DND-41 (cell line): ENCODE measurements at regions not wholly inside any gene's neighbourhood (a gene's known extent, or its start where the extent isn't known, plus 50 kb on each side); places are given as distances from the start of the nearest gene placed in this dataset.

Experiments
- ATAC-seq: fragments of 200-7000 bp; cut with Tn5 transposase; 3 replicates; pipeline ENCODE4 v1.9.1; 2021; ENCODE audit warnings: low read depth; ENCODE audit not compliant: insufficient read depth
- DNase-seq: peaks from one replicate; pipeline ENCODE4 v3.0.0-alpha.2; 2020
- H2AFZ ChIP-seq: 2 replicates; pipeline ENCODE4 v1.6.0; 2012; ENCODE audit warnings: low read depth, low read length
- H3K27ac ChIP-seq: 2 replicates; pipeline ENCODE4 v1.5.1; 2012; ENCODE audit warnings: low read length, inconsistent platforms
- H3K27me3 ChIP-seq: fragments of 200-600 bp; sonication (generic); 2 replicates; pipeline ENCODE4 v1.6.0; 2012; ENCODE audit warnings: low read length, mild to moderate bottlenecking, inconsistent platforms; ENCODE audit not compliant: insufficient read depth, poor library complexity
- H3K36me3 ChIP-seq: 2 replicates; pipeline ENCODE4 v1.5.1; 2012; ENCODE audit warnings: low read length, inconsistent platforms; ENCODE audit not compliant: insufficient read depth
- H3K4me1 ChIP-seq: 2 replicates; pipeline ENCODE4 v1.5.1; 2012; ENCODE audit warnings: mild to moderate bottlenecking, low read length; ENCODE audit not compliant: insufficient read depth
- H3K4me2 ChIP-seq: 2 replicates; pipeline ENCODE4 v1.6.0; 2012; ENCODE audit warnings: mild to moderate bottlenecking, moderate library complexity, low read length, inconsistent platforms; ENCODE audit not compliant: insufficient read depth
- H3K4me3 ChIP-seq, 2 experiments: fragments of 200-600 bp in 1 of 2; shearing (Covaris generic) in 1 of 2; 2 replicates each; pipeline ENCODE4 v1.5.1; 2012 to 2016; ENCODE audit warnings: inconsistent platforms in 2 of 2, low read length in 2 of 2, mild to moderate bottlenecking in 2 of 2, low read depth in 1 of 2, moderate library complexity in 1 of 2
- H3K79me2 ChIP-seq: 2 replicates; pipeline ENCODE4 v1.6.0; 2012; ENCODE audit warnings: low read length, inconsistent platforms; ENCODE audit not compliant: insufficient read depth
- H3K9ac ChIP-seq: 2 replicates; pipeline ENCODE4 v1.6.0; 2012; ENCODE audit warnings: low read depth, mild to moderate bottlenecking, inconsistent platforms, low read length, moderate library complexity
- H3K9me3 ChIP-seq: 2 replicates; pipeline ENCODE4 v1.5.1; 2012; ENCODE audit warnings: low read length, moderate library complexity, mild to moderate bottlenecking, inconsistent platforms; ENCODE audit not compliant: insufficient read depth, severe bottlenecking
- H4K20me1 ChIP-seq: 2 replicates; pipeline ENCODE4 v1.6.0; 2012; ENCODE audit warnings: low read length; ENCODE audit not compliant: insufficient read depth
- EZH2 ChIP-seq: IDR thresholded peaks from 3 replicates; pipeline ENCODE4 v1.6.1; 2012; ENCODE audit warnings: borderline replicate concordance, low read depth, mild to moderate bottlenecking, moderate library complexity, low read length, inconsistent platforms; ENCODE audit not compliant: severe bottlenecking
- TF ChIP-seq, protein P1 (sequence below): IDR thresholded peaks from 2 replicates; pipeline ENCODE4 v1.5.1; 2012; ENCODE audit warnings: borderline replicate concordance, low read length, moderate library complexity, mild to moderate bottlenecking; ENCODE audit not compliant: poor library complexity, severe bottlenecking; ENCODE audit errors: extremely low read depth

DNA sequence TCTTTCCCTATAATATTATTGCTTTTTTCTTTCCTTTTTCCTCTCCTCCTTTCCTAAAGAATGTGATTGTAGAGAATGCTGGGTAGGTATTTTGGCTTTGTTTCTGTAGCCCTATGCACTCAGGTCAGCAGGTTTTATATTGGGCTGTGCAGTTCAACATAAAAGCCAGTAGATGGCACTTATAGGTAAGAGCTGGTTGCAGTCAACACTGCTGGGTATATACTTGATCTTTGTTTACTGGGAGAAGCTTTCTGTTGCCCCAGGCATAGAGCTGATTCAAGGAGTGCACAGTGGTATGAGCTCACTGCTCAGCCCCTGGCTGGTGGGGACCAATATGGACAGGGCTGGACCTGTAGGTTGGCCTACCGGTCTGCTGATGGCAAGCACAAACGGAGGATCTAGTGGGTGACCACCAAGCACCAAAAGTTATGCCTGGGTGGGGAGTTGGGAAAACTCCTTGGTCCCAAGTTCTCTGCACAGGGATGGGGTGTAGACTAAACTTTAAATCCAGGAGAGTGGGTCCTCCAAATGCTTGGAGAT, 378.9 kb downstream of the PMP22 start:
- no peak for DNase-seq

DNA sequence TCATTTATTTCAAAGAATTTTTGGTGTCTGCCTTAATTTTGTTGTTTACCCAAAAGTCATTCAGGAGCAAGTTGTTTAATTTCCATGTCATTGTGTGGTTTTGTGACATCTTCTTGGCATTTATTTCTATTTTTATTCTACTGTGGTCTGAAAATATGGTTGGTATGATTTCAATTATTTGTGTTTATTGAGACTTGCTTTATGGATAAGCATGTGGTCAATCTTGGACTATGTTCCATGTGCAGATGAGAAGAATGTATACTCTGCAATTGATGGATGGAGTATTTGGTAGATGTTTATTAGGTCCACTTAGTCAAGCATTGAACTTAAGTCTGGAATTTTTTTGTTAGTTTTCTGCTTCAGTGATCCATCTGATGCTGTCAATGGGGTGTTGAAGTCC, 383.0 kb downstream of the PMP22 start:
- Histone ChIP-seq H3K9ac (no peak overlapping the region), H4K20me1 (no peaks in the 10 kb centered on the region), H3K4me2 (no peak overlapping the region), H3K27me3 (no peaks in the 10 kb centered on the region), H3K79me2 (no peaks in the 10 kb centered on the region), H3K27ac (no peak overlapping the region), H3K4me3 (no peak overlapping the region), H3K4me1 (no peaks in the 10 kb centered on the region), H3K9me3 (peaks cover 10% of the 10 kb centered on the region), H3K36me3 (no peaks in the 10 kb centered on the region), H2AFZ (no peak overlapping the region)
- ATAC-seq (no peak), DNase-seq (no peak)
- TF ChIP-seq EZH2, result no peak
- TF ChIP-seq, protein P1, sequence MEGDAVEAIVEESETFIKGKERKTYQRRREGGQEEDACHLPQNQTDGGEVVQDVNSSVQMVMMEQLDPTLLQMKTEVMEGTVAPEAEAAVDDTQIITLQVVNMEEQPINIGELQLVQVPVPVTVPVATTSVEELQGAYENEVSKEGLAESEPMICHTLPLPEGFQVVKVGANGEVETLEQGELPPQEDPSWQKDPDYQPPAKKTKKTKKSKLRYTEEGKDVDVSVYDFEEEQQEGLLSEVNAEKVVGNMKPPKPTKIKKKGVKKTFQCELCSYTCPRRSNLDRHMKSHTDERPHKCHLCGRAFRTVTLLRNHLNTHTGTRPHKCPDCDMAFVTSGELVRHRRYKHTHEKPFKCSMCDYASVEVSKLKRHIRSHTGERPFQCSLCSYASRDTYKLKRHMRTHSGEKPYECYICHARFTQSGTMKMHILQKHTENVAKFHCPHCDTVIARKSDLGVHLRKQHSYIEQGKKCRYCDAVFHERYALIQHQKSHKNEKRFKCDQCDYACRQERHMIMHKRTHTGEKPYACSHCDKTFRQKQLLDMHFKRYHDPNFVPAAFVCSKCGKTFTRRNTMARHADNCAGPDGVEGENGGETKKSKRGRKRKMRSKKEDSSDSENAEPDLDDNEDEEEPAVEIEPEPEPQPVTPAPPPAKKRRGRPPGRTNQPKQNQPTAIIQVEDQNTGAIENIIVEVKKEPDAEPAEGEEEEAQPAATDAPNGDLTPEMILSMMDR, result no peak

More for the DNA sequence above, 378.9 kb downstream of the PMP22 start:
- no peaks in the 10 kb centered on the region for H3K4me1 ChIP-seq
- no peak overlapping the region for H3K4me3 ChIP-seq
- no peak for TF ChIP-seq EZH2
- TF ChIP-seq, protein P1, result peak; percentile 52
- H3K9me3 ChIP-seq, result peaks cover 13% of the 10 kb centered on the region
- no peaks in the 10 kb centered on the region for H3K79me2 ChIP-seq
- no peaks in the 10 kb centered on the region for H4K20me1 ChIP-seq
- H3K4me2 ChIP-seq, result no peak overlapping the region
- H3K9ac ChIP-seq, result no peak overlapping the region
- H3K27me3 ChIP-seq, result no peaks in the 10 kb centered on the region
- H2AFZ ChIP-seq, result no peak overlapping the region
- ATAC-seq, result no peak
- no peaks in the 10 kb centered on the region for H3K36me3 ChIP-seq
- no peak overlapping the region for H3K27ac ChIP-seq

DNA sequence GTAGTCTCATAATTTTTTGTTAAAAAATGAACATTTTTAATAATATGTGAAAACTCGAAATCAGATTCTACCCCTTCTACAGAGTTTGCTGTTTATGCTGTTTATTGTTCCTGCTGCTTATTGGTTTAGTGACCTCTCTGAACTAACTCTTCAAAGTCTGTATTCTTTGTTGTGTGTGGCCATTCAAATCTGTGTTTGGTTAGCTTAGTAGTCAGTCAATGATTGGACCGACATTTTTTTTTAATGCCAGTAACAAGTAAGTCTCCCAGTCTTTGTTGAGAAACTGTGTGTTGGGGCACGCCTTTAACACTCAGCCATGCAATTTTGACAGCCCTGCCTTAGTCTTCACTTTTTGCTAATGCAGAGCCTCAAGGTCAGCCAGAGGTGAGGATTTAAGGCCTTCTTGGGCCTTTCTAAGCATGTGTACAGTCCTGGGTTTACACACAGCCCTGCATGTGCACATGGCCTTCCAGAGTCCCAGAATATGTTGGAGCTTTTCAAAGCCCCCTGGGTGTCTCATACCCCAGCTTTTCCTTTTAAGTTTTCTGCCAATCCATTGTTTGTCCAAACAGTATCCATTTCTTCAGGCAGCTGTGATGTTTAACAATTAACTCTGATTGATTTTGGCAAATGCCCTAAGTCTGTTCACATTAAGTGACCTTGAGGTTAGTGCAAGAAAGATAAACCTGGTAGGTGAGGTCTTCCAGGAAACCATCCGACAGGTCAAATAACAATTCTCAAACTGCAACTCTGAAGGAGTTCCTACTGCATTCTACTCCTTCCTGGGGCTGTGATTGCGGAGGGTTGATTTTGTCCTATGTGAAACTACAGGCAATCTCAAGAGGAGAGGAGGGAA, 389.3 kb downstream of the PMP22 start:
- H3K9ac ChIP-seq, result no peak overlapping the region
- DNase-seq (no peak), ATAC-seq (no peak)
- H3K4me2 ChIP-seq, result no peak overlapping the region
- H3K79me2 ChIP-seq, result no peaks in the 10 kb centered on the region
- no peaks in the 10 kb centered on the region for H3K36me3 ChIP-seq
- no peak overlapping the region for H3K27ac ChIP-seq
- no peak overlapping the region for H3K4me3 ChIP-seq
- H3K27me3 ChIP-seq, result no peaks in the 10 kb centered on the region
- TF ChIP-seq EZH2, result no peak
- TF ChIP-seq, protein P1, result no peak
- H2AFZ ChIP-seq, result no peak overlapping the region
- no peaks in the 10 kb centered on the region for H3K4me1 ChIP-seq
- H3K9me3 ChIP-seq, result no peaks in the 10 kb centered on the region
- H4K20me1 ChIP-seq, result no peaks in the 10 kb centered on the region
